PC-3 (cell line): ENCODE measurements at regions not wholly inside any gene's neighbourhood (a gene's known extent, or its start where the extent isn't known, plus 50 kb on each side); places are given as distances from the start of the nearest gene placed in this dataset.

Source experiments
- ATAC-seq: fragments of 200-7000 bp; cut with Tn5 transposase; 2 replicates; pipeline ENCODE4 v1.9.1; 2020; ENCODE audit warnings: mild to moderate bottlenecking, moderate library complexity
- BruUV-seq: library from RNA; stranded (reverse); fragments of 400-500 nt; replicated peaks from 2 replicates; lab custom pipeline; 2021; lab: Mats Ljungman, UMichigan
- CTCF ChIA-PET: fragments of 300-600 bp; sonication (Branson Sonifier 250); formaldehyde crosslinking; loops from one replicate; lab custom pipeline; 2022; ENCODE audit warnings: antibody characterized with exemption; lab: Charles Lee
- POLR2A ChIA-PET: fragments of 300-600 bp; sonication (Branson Sonifier 250); formaldehyde crosslinking; loops from one replicate; lab custom pipeline; 2022; ENCODE audit warnings: antibody characterized with exemption; ENCODE audit not compliant: unreplicated experiment; lab: Charles Lee
- DNase-seq: peaks from one replicate; pipeline ENCODE4 v3.0.0-alpha.2; 2015
- H2AFZ ChIP-seq: fragments of 300-600 bp; sonication (generic); 2 replicates; pipeline ENCODE4 v1.6.0; 2016; ENCODE audit warnings: antibody characterized with exemption, low read length
- H3F3A ChIP-seq: fragments of 300-600 bp; sonication (generic); one replicate; pipeline ENCODE4 v1.6.0; 2017; ENCODE audit warnings: antibody characterized with exemption, low read length, control low read depth, mild to moderate bottlenecking; ENCODE audit not compliant: unreplicated experiment
- H3K27ac ChIP-seq: fragments of 300-600 bp; sonication (generic); 2 replicates; pipeline ENCODE4 v1.5.1; 2016; ENCODE audit warnings: mild to moderate bottlenecking, low read length
- H3K27me3 ChIP-seq: fragments of 300-600 bp; sonication (generic); 2 replicates; pipeline ENCODE4 v1.6.1; 2016; ENCODE audit warnings: low read length, mixed read lengths
- H3K36me3 ChIP-seq: fragments of 300-600 bp; sonication (generic); 2 replicates; pipeline ENCODE4 v1.6.1; 2016; ENCODE audit warnings: low read depth, mixed run types, low read length, mixed read lengths
- H3K4me1 ChIP-seq: fragments of 300-600 bp; sonication (generic); 2 replicates; pipeline ENCODE4 v1.5.1; 2016; ENCODE audit warnings: low read length; ENCODE audit not compliant: insufficient read depth
- H3K4me2 ChIP-seq: fragments of 300-600 bp; sonication (generic); 2 replicates; pipeline ENCODE4 v1.6.0; 2016; ENCODE audit warnings: low read length
- H3K4me3 ChIP-seq: fragments of 300-600 bp; sonication (generic); 2 replicates; pipeline ENCODE4 v1.5.1; 2016; ENCODE audit warnings: mild to moderate bottlenecking, low read length, mixed read lengths
- H3K79me2 ChIP-seq: fragments of 300-600 bp; sonication (generic); 2 replicates; pipeline ENCODE4 v1.6.1; 2017; ENCODE audit warnings: low read length, mixed read lengths
- H3K9ac ChIP-seq: fragments of 300-600 bp; sonication (generic); 2 replicates; pipeline ENCODE4 v1.6.0; 2016; ENCODE audit warnings: mild to moderate bottlenecking, low read length
- H3K9me2 ChIP-seq: fragments of 300-600 bp; sonication (generic); replicated peaks from 2 replicates; pipeline ENCODE4 v1.6.1; 2016; ENCODE audit warnings: mixed run types, low read length, mixed read lengths
- H3K9me3 ChIP-seq: fragments of 300-600 bp; sonication (generic); 2 replicates; pipeline ENCODE4 v1.6.1; 2016; ENCODE audit warnings: low read length, mixed read lengths
- H4K20me1 ChIP-seq: fragments of 300-600 bp; sonication (generic); 2 replicates; pipeline ENCODE4 v1.6.1; 2016; ENCODE audit warnings: low read length, mixed read lengths
- EZH2 ChIP-seq: fragments of 300-600 bp; sonication (generic); IDR thresholded peaks from one replicate; pipeline ENCODE4 v1.6.1; 2017; ENCODE audit warnings: antibody characterized with exemption, mild to moderate bottlenecking, low read length; ENCODE audit not compliant: unreplicated experiment
- EZH2phosphoT487 ChIP-seq: fragments of 300-600 bp; sonication (generic); IDR thresholded peaks from 2 replicates; pipeline ENCODE4 v1.6.1; 2018; ENCODE audit warnings: mild to moderate bottlenecking, antibody characterized with exemption, low read length, borderline replicate concordance
- intact Hi-C: fragments of 100-400 bp; cut with micrococcal nuclease; formaldehyde crosslinking; loops from 2 replicates; pipeline ENCODE4 v1.9.0; 2023
- TF ChIP-seq, protein P1 (sequence below): fragments of 300-600 bp; sonication (generic); conservative IDR thresholded peaks from 2 replicates; pipeline ENCODE4 v1.5.1; 2017; ENCODE audit warnings: antibody characterized with exemption, low read depth, mild to moderate bottlenecking, low read length

DNA sequence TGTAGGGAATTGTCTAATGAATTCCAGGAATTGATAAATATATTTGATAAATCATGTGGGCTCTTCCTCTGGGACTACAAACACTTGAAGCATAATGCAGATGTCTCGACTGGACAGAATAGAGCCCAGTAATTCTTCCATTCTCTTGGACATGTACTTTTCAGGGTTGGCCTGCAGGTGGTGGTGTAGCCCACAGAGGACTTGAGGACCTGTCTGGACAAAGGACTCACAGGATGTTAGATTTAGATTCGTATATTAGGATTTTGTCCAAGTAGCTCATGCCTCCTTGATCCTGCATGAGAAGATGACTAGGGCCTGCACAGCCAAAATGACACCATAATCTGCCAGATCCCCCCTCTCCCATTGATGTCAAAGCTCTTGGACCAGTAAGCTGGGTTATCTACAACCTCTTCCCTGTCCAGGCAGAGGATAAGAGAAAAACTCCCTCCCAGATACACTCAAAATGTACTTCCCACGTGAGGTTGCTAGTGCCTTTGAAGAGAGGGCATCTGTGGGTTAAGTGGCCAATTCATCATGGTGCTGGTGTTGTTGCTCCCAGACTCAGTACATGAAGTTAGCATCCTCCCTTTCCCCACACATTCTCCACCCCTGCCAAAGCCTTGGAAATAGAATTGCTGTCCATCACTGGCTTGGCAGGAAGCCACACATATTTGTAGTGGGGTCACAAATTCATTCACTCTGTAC is 88.6 kb upstream of the ZNF280D start:
- Histone ChIP-seq H3K4me1 (peaks cover 11% of the 10 kb centered on the region), H3K9me2 (no peaks in the 10 kb centered on the region), H3K9ac (no peak overlapping the region), H2AFZ (0 out of 2 replicates have a peak overlapping the region, but pooled peaks have one; percentile 42), H3K36me3 (no peaks in the 10 kb centered on the region), H3K79me2 (no peaks in the 10 kb centered on the region), H3K27ac (no peak overlapping the region), H3K4me2 (no peak overlapping the region), H4K20me1 (no peaks in the 10 kb centered on the region), H3F3A (no peaks in the 10 kb centered on the region), H3K9me3 (no peaks in the 10 kb centered on the region), H3K27me3 (no peaks in the 10 kb centered on the region), H3K4me3 (no peak overlapping the region)
- BruUV-seq, result no TSS peak
- peak; percentile 83 for ATAC-seq
- POLR2A ChIA-PET, result interaction anchor here (0.6 kb wide), 1 partner anchor 160 kb away, joined by 4 read pairs; no protein-coding TSS in a partner anchor
- intact Hi-C loops, result loop anchor here (1.0 to 10.0 kb wide), 6 partner anchors 65 to 483 kb away; no protein-coding TSS in a partner anchor
- TF ChIP-seq EZH2 (no peak), EZH2phosphoT487 (no peak)
- TF ChIP-seq, protein P1, sequence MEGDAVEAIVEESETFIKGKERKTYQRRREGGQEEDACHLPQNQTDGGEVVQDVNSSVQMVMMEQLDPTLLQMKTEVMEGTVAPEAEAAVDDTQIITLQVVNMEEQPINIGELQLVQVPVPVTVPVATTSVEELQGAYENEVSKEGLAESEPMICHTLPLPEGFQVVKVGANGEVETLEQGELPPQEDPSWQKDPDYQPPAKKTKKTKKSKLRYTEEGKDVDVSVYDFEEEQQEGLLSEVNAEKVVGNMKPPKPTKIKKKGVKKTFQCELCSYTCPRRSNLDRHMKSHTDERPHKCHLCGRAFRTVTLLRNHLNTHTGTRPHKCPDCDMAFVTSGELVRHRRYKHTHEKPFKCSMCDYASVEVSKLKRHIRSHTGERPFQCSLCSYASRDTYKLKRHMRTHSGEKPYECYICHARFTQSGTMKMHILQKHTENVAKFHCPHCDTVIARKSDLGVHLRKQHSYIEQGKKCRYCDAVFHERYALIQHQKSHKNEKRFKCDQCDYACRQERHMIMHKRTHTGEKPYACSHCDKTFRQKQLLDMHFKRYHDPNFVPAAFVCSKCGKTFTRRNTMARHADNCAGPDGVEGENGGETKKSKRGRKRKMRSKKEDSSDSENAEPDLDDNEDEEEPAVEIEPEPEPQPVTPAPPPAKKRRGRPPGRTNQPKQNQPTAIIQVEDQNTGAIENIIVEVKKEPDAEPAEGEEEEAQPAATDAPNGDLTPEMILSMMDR, result peak; percentile 77
- CTCF ChIA-PET, result interaction anchor here (0.6 to 1.2 kb wide), 4 partner anchors 182 to 391 kb away, joined by 3 to 4 read pairs (median 3); no protein-coding TSS in a partner anchor
- peak; percentile 69 for DNase-seq

DNA sequence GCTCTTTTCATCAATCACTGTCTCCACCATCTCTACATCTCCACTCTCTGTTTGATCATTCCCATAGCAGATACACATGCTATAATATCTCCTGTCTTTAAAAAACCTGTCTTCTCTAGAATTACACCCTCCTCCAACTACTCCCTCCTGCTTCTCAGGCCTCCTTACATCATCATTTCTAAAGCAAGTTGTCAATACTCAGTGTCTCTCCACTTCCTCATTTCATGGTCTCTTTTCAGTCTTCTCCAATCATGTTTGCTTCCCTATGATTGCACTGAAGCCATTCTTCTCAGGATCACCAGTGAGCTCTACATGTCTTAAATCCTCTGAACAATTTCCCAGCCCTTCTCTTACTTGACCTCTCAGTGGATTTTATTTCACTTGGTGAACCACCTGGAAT is 87.0 kb upstream of the ZNF280D start:
- no peak overlapping the region for H3K4me2 ChIP-seq
- ChIA-PET POLR2A (no interaction called here), CTCF (interaction anchor here (0.5 to 0.6 kb wide), 2 partner anchors 16 to 132 kb away, joined by 3 to 4 read pairs; no protein-coding TSS in a partner anchor)
- no peaks in the 10 kb centered on the region for H3F3A ChIP-seq
- no peak overlapping the region for H3K9ac ChIP-seq
- peaks cover 18% of the 10 kb centered on the region for H3K4me1 ChIP-seq
- H3K79me2 ChIP-seq, result no peaks in the 10 kb centered on the region
- intact Hi-C loops, result loop anchor here (5.0 to 10.0 kb wide), 5 partner anchors 104 to 484 kb away; no protein-coding TSS in a partner anchor
- H3K36me3 ChIP-seq, result no peaks in the 10 kb centered on the region
- no peaks in the 10 kb centered on the region for H3K9me3 ChIP-seq
- no peak for ATAC-seq
- no peaks in the 10 kb centered on the region for H3K27me3 ChIP-seq
- DNase-seq, result no peak
- H3K4me3 ChIP-seq, result no peak overlapping the region
- H3K9me2 ChIP-seq, result no peaks in the 10 kb centered on the region
- no TSS peak for BruUV-seq
- H4K20me1 ChIP-seq, result no peaks in the 10 kb centered on the region
- no peak overlapping the region for H2AFZ ChIP-seq
- no peak overlapping the region for H3K27ac ChIP-seq
- TF ChIP-seq EZH2phosphoT487 (no peak), EZH2 (no peak)
- TF ChIP-seq, protein P1, result no peak
